Thoracic aorta (tissue), 2 donors: ENCODE measurements at regions not wholly inside any gene's neighbourhood (a gene's known extent, or its start where the extent isn't known, plus 50 kb on each side); places are given as distances from the start of the nearest gene placed in this dataset.

ENCODE experiments used
- ATAC-seq: fragments of 150-250 bp; one replicate; pipeline ENCODE4 v1.8.0; 2017; ENCODE audit warnings: low read depth; ENCODE audit not compliant: insufficient number of reproducible peaks, low FRiP score
- DNase-seq: peaks from one replicate; pipeline ENCODE4 v3.0.0-alpha.2; 2020; ENCODE audit warnings: low spot score
- H3K27ac ChIP-seq, 2 donors: fragments of 200-600 bp; sonication (generic); 1 replicate in 1 of 2; 2 replicates in 1 of 2; pipeline ENCODE4 v1.5.1; 2016; ENCODE audit warnings: mild to moderate bottlenecking in 2 of 2, moderate library complexity in 2 of 2
- H3K27me3 ChIP-seq: fragments of 200-600 bp; sonication (generic); replicated peaks from 2 replicates; pipeline ENCODE4 v1.6.0; 2016; ENCODE audit warnings: mild to moderate bottlenecking; ENCODE audit not compliant: insufficient read depth
- H3K36me3 ChIP-seq: fragments of 200-600 bp; sonication (generic); one replicate; pipeline ENCODE4 v1.5.1; 2016
- H3K4me1 ChIP-seq, 2 donors: fragments of 200-600 bp; sonication (generic); 1 replicate in 1 of 2; 2 replicates in 1 of 2; pipeline versions ENCODE4 v1.5.1 to v1.6.0; 2016; ENCODE audit warnings: low read depth in 2 of 2, mild to moderate bottlenecking in 1 of 2; ENCODE audit not compliant: control insufficient read depth in 1 of 2
- H3K4me3 ChIP-seq: fragments of 200-600 bp; sonication (generic); 2 replicates; pipeline ENCODE4 v1.5.1; 2016; ENCODE audit warnings: mild to moderate bottlenecking
- H3K9me3 ChIP-seq: fragments of 200-600 bp; sonication (generic); 2 replicates; pipeline ENCODE4 v1.5.1; 2016
- TF ChIP-seq, protein P1 (sequence below): fragments of 200-600 bp; sonication (generic); IDR thresholded peaks from one replicate; pipeline ENCODE4 v1.5.1; 2019; ENCODE audit warnings: antibody characterized with exemption

GRCh38 chr4:3706565-3707422, 59.4 kb upstream of the ADRA2C start:
- Histone ChIP-seq H3K27me3 (no peaks in the 10 kb centered on the region), H3K27ac (peak overlapping the region; percentile 68 to 82), H3K36me3 (no peaks in the 10 kb centered on the region), H3K4me3 (peak overlapping the region; percentile 52), H3K9me3 (no peaks in the 10 kb centered on the region), H3K4me1 (peaks cover 29 to 68% of the 10 kb centered on the region in 2 donors)
- TF ChIP-seq, protein P1, sequence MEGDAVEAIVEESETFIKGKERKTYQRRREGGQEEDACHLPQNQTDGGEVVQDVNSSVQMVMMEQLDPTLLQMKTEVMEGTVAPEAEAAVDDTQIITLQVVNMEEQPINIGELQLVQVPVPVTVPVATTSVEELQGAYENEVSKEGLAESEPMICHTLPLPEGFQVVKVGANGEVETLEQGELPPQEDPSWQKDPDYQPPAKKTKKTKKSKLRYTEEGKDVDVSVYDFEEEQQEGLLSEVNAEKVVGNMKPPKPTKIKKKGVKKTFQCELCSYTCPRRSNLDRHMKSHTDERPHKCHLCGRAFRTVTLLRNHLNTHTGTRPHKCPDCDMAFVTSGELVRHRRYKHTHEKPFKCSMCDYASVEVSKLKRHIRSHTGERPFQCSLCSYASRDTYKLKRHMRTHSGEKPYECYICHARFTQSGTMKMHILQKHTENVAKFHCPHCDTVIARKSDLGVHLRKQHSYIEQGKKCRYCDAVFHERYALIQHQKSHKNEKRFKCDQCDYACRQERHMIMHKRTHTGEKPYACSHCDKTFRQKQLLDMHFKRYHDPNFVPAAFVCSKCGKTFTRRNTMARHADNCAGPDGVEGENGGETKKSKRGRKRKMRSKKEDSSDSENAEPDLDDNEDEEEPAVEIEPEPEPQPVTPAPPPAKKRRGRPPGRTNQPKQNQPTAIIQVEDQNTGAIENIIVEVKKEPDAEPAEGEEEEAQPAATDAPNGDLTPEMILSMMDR: no peak
- ATAC-seq (no peak), DNase-seq (no peak)

DNA sequence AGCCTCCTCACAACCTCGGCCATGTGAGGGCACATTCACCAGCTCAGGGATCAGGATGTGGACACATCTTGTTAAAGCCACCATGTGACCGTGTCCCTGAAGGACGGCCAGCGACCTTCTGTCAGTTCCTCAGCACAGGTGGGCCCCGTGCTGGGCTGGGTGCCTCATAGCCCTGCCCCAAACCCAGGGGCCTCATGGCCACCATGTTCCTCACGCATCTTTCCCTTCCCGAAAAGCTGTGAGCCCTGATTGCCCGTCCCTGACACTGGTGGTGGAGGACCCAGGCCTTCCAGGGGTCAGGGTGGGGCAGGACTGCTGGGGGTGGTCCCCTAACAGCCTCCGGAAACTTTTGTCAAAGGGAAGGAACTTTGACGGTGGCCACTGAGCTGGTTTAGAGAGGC, 60.1 kb upstream of the ADRA2C start:
- TF ChIP-seq, protein P1: no peak
- Histone ChIP-seq H3K4me3 (no peak overlapping the region), H3K27ac (no peak overlapping the region), H3K9me3 (no peaks in the 10 kb centered on the region), H3K27me3 (no peaks in the 10 kb centered on the region), H3K36me3 (no peaks in the 10 kb centered on the region), H3K4me1 (peaks cover 29 to 73% of the 10 kb centered on the region in 2 donors)
- DNase-seq (no peak), ATAC-seq (no peak)

- H3K36me3 ChIP-seq: no peaks in the 10 kb centered on the region
- TF ChIP-seq, protein P1: no peak
- no peak overlapping the region for H3K27ac ChIP-seq
- no peaks in the 10 kb centered on the region for H3K9me3 ChIP-seq
- no peak overlapping the region for H3K4me3 ChIP-seq
- DNase-seq: no peak
- peaks cover 25 to 71% of the 10 kb centered on the region in 2 donors for H3K4me1 ChIP-seq
- no peak for ATAC-seq
- no peaks in the 10 kb centered on the region for H3K27me3 ChIP-seq
These were observed 60.8 kb upstream of the ADRA2C start for GRCh38 chr4:3705236-3705987.

- H3K27ac ChIP-seq: no peak overlapping the region
- TF ChIP-seq, protein P1: no peak
- no peak for DNase-seq
- H3K27me3 ChIP-seq: no peaks in the 10 kb centered on the region
- H3K36me3 ChIP-seq: no peaks in the 10 kb centered on the region
- H3K4me1 ChIP-seq: peaks cover 20 to 64% of the 10 kb centered on the region in 2 donors
- no peak overlapping the region for H3K4me3 ChIP-seq
- H3K9me3 ChIP-seq: no peaks in the 10 kb centered on the region
- no peak for ATAC-seq
These were observed 61.5 kb upstream of the ADRA2C start for GRCh38 chr4:3704669-3705068.
